Parathyroid adenoma (tissue), 2 donors: ENCODE measurements at regions not wholly inside any gene's neighbourhood (a gene's known extent, or its start where the extent isn't known, plus 50 kb on each side); places are given as distances from the start of the nearest gene placed in this dataset.

Experiments
- H2AFZ ChIP-seq: fragments of 300-600 bp; sonication (generic); one replicate; pipeline ENCODE4 v1.7.0; 2017; ENCODE audit warnings: antibody characterized with exemption, mild to moderate bottlenecking
- H3K27ac ChIP-seq: fragments of 300-600 bp; sonication (generic); one replicate; pipeline ENCODE4 v1.7.0; 2017
- H3K27me3 ChIP-seq: fragments of 300-600 bp; sonication (generic); one replicate; pipeline ENCODE4 v1.7.0; 2017; ENCODE audit warnings: low read length; ENCODE audit not compliant: control insufficient read depth, insufficient read depth
- H3K36me3 ChIP-seq: fragments of 300-600 bp; sonication (generic); one replicate; pipeline ENCODE4 v1.7.0; 2017; ENCODE audit warnings: low read length; ENCODE audit not compliant: control insufficient read depth, insufficient read depth
- H3K4me1 ChIP-seq: fragments of 300-600 bp; sonication (generic); one replicate; pipeline ENCODE4 v1.7.0; 2017; ENCODE audit warnings: control low read depth
- H3K4me2 ChIP-seq: fragments of 300-600 bp; sonication (generic); one replicate; pipeline ENCODE4 v1.7.0; 2017; ENCODE audit warnings: low read length
- H3K4me3 ChIP-seq: fragments of 300-600 bp; sonication (generic); one replicate; pipeline ENCODE4 v1.7.0; 2017; ENCODE audit warnings: low read depth, low read length
- H3K79me2 ChIP-seq: fragments of 300-600 bp; sonication (generic); one replicate; pipeline ENCODE4 v1.7.0; 2017; ENCODE audit warnings: control low read depth
- H3K9ac ChIP-seq: fragments of 300-600 bp; sonication (generic); one replicate; pipeline ENCODE4 v1.7.0; 2017; ENCODE audit warnings: mild to moderate bottlenecking
- H3K9me3 ChIP-seq: fragments of 300-600 bp; sonication (generic); one replicate; pipeline ENCODE4 v1.7.0; 2017; ENCODE audit warnings: low read length; ENCODE audit not compliant: control insufficient read depth
- TF ChIP-seq, protein P1 (sequence below): fragments of 300-600 bp; sonication (generic); IDR thresholded peaks from one replicate; pipeline ENCODE4 v1.7.0; 2017; ENCODE audit warnings: antibody characterized with exemption, mild to moderate bottlenecking
- donor health status: primary hyperparathyroidism.

DNA sequence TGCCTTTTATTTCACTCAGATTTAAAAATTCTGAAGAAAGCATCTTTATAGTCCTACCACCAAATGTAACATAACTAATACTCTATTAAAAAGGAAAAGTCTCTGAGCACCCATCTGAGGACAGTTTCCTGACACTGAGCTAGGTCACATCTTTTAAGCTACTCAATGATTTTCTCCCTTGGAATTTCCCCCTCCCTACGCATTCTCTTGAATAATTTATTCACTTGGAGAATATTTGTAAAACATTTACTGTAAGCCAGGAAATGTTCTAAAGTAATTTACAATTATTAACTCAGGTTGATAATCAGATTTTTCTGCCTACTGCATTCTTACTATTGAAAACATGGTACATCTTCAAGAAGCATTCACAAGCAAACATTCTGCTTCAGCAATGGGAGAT is 297.2 kb upstream of the VSTM2A start:
- Histone ChIP-seq H3K36me3 (no peaks in the 10 kb centered on the region), H3K9ac (no peak overlapping the region), H3K4me3 (no peak overlapping the region), H3K4me1 (no peaks in the 10 kb centered on the region), H3K9me3 (no peaks in the 10 kb centered on the region), H3K4me2 (no peak overlapping the region), H2AFZ (no peak overlapping the region), H3K27ac (no peak overlapping the region), H3K27me3 (no peaks in the 10 kb centered on the region), H3K79me2 (no peaks in the 10 kb centered on the region)
- TF ChIP-seq, protein P1, sequence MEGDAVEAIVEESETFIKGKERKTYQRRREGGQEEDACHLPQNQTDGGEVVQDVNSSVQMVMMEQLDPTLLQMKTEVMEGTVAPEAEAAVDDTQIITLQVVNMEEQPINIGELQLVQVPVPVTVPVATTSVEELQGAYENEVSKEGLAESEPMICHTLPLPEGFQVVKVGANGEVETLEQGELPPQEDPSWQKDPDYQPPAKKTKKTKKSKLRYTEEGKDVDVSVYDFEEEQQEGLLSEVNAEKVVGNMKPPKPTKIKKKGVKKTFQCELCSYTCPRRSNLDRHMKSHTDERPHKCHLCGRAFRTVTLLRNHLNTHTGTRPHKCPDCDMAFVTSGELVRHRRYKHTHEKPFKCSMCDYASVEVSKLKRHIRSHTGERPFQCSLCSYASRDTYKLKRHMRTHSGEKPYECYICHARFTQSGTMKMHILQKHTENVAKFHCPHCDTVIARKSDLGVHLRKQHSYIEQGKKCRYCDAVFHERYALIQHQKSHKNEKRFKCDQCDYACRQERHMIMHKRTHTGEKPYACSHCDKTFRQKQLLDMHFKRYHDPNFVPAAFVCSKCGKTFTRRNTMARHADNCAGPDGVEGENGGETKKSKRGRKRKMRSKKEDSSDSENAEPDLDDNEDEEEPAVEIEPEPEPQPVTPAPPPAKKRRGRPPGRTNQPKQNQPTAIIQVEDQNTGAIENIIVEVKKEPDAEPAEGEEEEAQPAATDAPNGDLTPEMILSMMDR = no peak

DNA sequence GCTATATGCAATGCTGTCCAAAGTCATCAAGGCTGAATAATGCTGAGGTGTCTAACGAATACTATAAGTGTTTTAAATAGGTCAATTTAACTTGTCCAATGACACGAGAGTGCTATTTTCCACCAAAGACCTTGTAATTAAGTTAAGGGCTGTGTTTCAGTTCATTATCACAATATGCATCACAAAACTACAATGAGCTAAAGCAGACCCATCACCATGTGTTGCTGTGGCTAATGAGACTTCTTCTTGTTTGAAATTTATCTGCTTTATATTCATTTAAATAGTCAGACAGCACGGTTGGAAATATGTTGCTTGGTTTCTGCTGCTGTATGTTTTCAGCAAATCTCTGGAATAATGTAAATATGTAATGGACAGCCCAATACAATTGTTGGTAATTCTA is 292.5 kb upstream of the VSTM2A start:
- Histone ChIP-seq H3K27ac (no peak overlapping the region), H3K4me3 (no peak overlapping the region), H3K36me3 (no peaks in the 10 kb centered on the region), H2AFZ (no peak overlapping the region), H3K4me1 (no peaks in the 10 kb centered on the region), H3K4me2 (no peak overlapping the region), H3K27me3 (no peaks in the 10 kb centered on the region), H3K9me3 (no peaks in the 10 kb centered on the region), H3K79me2 (no peaks in the 10 kb centered on the region), H3K9ac (no peak overlapping the region)
- TF ChIP-seq, protein P1 = no peak

DNA sequence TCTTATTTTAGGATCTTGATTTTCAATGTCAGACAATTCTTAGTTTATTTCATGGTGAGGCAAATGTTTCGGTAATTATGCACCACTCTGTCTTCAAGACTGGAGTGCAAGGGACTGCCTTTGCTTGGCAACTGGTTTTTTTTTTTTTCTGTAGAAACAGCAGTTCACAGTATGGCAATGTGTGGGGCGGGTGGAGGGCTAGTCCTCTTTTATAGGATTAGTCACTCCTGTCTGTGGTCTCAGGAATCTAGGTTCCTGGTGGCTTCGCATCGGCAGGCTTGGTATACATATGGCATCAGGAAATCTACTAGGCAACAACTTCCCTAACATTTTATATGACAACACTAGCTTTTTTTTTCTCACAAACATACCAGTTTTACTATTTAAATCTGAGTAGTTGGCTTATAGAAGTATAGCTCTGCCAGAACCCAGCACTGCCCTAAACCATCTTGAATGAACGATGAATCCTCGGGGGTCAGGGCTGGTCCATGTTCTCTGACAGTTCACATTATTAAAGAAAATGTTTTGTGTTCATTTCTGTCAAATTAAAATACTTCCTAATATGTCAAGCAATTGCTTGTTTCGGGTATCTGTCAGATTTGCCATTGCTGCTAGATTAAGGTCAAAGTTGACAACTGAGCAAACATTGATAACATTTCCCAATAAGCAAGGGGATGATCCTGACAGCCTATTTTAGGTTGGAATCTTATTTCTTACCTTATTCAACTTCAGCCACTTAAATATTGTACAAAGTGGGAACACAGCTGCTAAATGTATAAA is 289.7 kb upstream of the VSTM2A start:
- Histone ChIP-seq H3K9me3 (no peaks in the 10 kb centered on the region), H2AFZ (no peak overlapping the region), H3K4me2 (no peak overlapping the region), H3K9ac (no peak overlapping the region), H3K36me3 (no peaks in the 10 kb centered on the region), H3K27me3 (no peaks in the 10 kb centered on the region), H3K4me1 (no peaks in the 10 kb centered on the region), H3K4me3 (no peak overlapping the region), H3K79me2 (no peaks in the 10 kb centered on the region), H3K27ac (no peak overlapping the region)
- TF ChIP-seq, protein P1 = no peak

DNA sequence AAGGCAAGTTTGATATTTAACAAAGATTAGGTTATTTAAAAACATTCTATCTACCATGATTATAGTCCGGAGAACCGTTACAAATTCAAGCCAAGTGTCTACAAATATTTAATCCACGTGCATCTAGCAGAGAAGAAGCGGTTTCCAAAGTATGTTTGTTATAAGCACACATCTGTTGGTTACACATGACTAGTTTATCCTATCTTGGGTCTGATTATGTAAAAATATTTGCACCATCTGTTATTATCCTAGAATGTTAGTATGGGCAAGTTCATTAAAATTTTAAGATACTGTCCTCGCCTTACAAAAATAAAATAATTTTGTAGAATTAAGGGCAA is 289.2 kb upstream of the VSTM2A start:
- Histone ChIP-seq H3K36me3 (no peaks in the 10 kb centered on the region), H3K4me1 (no peaks in the 10 kb centered on the region), H3K4me3 (no peak overlapping the region), H3K27ac (no peak overlapping the region), H2AFZ (no peak overlapping the region), H3K27me3 (no peaks in the 10 kb centered on the region), H3K9ac (no peak overlapping the region), H3K4me2 (no peak overlapping the region), H3K79me2 (no peaks in the 10 kb centered on the region), H3K9me3 (no peaks in the 10 kb centered on the region)
- TF ChIP-seq, protein P1 = no peak

DNA sequence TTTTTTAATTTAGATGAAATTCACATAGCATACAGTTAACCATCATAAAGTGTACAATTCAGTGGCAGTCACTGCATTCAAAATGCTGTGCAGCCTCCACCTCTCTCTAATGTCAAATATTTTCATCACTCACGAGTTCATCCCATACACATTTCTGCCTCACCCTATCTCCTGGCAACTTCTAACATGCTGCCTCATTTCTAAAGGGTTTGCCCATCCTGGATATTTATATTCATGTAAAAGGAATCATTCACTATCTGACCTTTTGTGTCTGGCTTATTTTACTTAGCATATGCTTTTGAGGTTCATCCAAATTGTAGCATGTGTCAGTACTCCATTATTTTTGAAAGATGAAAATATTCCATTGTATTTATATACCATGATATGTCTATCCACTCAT is 286.9 kb upstream of the VSTM2A start:
- no peaks in the 10 kb centered on the region for H3K36me3 ChIP-seq
- H3K4me1 ChIP-seq = no peaks in the 10 kb centered on the region
- TF ChIP-seq, protein P1 = no peak
- no peaks in the 10 kb centered on the region for H3K79me2 ChIP-seq
- no peak overlapping the region for H3K4me3 ChIP-seq
- no peaks in the 10 kb centered on the region for H3K9me3 ChIP-seq
- H3K27ac ChIP-seq = no peak overlapping the region
- no peak overlapping the region for H2AFZ ChIP-seq
- no peak overlapping the region for H3K9ac ChIP-seq
- H3K4me2 ChIP-seq = no peak overlapping the region
- no peaks in the 10 kb centered on the region for H3K27me3 ChIP-seq
